Fibroblast of upper back skin (primary cell): ENCODE measurements at regions not wholly inside any gene's neighbourhood (a gene's known extent, or its start where the extent isn't known, plus 50 kb on each side); places are given as distances from the start of the nearest gene placed in this dataset.

Source experiments
- DNase-seq: peaks from one replicate; pipeline ENCODE4 v3.0.0-alpha.2; 2013

- DNase-seq: no peak
These were observed 271.9 kb upstream of the TMEM161B start for GRCh38 chr5:88540471-88541115.

- no peak for DNase-seq
These were observed 271.2 kb upstream of the TMEM161B start for GRCh38 chr5:88539693-88540365.

- no peak for DNase-seq
These were observed 270.4 kb upstream of the TMEM161B start for GRCh38 chr5:88539026-88539425.

DNA sequence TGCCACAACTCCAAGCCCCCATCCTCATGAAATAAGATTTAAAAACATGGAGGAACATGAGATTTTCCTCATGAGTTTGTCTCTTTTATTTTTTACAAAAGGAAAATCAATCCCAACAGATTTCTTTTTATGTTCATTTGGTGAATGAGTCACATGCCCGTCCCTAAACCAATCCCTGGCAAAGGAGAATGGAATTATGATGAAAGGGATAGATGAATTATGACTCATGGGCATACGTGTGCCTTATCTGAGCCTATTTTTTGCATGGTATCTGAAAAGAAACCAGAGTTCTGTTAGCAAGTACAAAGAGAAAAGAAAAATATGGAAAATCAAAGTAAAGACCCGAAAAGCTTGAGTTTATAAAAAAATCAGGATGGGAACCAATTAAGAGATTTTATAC is 267.5 kb upstream of the TMEM161B start:
- DNase-seq: no peak

- DNase-seq: no peak
These were observed 256.3 kb upstream of the TMEM161B start for GRCh38 chr5:88524941-88525340.

GRCh38 chr5:88519066-88519465 is 250.4 kb upstream of the TMEM161B start:
- no peak for DNase-seq

- DNase-seq: peak; percentile 25
These were observed 249.7 kb upstream of the TMEM161B start for GRCh38 chr5:88518131-88519016.

DNA sequence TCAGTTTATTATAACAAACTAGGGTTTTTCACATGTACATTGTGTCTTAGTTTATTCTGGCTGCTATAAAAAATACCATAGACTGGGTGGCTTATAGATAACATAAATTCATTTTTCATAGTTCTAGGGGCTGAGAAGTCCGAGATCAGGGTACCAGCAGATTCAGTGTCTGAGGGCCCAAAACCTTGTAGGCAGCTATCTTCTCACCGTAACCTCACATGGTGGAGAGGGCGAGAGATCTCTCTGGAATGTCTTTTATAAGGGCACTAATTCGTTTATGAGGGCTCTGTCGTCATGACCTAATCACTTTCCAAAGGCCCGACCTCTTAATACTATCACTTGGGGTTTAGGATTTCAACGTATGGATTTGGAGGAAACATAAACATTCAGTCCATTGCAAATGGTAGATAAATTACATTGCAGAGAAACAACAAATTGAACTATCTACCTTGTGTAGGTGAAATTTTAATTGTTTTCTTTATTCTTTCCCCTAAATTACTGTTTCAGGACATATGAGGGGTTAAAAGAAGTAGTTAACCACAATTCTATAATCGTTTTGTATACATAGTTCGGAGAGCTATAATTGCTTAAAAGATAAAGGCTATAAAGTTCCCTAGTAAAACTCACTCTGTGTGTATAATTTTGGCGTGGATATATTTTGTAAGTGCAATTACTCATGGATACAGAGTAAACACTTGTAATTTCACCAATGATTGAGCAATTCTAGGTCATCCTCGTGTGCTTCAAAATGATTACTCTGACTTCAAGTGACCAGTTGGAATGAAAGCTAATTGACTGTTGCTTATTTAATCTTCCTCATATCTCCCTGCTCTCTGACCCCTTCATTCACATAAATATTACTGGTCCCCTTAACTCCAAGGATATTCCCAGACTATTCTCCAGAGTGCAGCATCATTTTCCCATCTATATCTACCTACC is 247.5 kb upstream of the TMEM161B start:
- DNase-seq: no peak

- no peak for DNase-seq
These were observed 246.4 kb upstream of the TMEM161B start for GRCh38 chr5:88515068-88515467.

- DNase-seq: no peak
These were observed 240.8 kb upstream of the TMEM161B start for GRCh38 chr5:88509403-88509802.

DNA sequence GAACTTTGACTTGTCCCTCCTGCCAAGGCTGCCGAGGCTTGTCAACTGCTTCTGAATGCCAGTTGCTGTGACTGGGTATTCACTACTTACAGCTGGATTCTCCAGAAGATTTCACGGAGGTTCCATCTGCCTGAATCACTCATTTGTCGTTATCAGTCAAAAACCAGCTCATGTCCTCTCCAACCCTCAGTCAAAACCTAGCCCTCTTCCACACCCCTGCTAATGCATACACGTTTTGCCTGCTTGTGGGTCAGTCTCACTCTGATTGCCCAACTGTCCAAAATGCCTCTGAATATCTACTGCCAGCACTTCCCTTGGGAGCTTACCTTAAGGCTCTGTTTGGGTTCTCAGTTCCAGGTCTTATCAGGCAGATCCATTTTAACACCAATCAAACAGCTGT is 238.6 kb upstream of the TMEM161B start:
- DNase-seq: no peak

DNA sequence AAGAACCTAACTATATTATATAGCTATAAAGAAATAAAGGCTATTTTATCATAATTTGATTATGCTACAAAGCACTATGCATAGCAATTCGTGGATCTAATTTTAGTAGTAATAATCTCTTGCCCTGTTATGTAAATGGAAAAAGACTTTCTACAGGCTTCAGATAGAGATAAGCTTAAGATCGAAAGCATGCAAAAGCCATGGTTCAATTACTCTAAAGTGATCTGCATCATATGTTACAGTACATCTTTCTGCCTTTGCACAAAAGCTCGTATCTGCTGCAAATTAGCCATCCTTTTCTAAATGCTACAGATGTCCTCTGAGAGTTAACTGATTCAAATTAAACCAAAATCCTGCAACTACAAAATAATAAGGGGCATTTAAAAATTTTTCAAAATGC is 234.8 kb upstream of the TMEM161B start:
- no peak for DNase-seq

DNA sequence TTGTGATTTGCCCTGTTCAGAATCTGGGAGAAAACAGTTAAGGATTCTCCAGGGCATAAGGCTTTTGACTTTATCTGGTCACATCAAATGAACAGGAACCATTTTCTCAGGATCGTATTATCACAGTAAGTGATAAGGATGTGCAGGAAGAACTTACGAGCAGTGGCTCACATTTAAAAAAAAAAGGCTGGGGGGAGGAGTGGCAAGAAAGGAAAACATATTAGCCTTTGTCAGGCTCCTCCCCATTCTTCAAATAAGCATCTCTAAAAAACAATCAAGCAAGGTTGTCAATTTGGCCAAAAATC is 234.3 kb upstream of the TMEM161B start:
- DNase-seq: no peak

DNA sequence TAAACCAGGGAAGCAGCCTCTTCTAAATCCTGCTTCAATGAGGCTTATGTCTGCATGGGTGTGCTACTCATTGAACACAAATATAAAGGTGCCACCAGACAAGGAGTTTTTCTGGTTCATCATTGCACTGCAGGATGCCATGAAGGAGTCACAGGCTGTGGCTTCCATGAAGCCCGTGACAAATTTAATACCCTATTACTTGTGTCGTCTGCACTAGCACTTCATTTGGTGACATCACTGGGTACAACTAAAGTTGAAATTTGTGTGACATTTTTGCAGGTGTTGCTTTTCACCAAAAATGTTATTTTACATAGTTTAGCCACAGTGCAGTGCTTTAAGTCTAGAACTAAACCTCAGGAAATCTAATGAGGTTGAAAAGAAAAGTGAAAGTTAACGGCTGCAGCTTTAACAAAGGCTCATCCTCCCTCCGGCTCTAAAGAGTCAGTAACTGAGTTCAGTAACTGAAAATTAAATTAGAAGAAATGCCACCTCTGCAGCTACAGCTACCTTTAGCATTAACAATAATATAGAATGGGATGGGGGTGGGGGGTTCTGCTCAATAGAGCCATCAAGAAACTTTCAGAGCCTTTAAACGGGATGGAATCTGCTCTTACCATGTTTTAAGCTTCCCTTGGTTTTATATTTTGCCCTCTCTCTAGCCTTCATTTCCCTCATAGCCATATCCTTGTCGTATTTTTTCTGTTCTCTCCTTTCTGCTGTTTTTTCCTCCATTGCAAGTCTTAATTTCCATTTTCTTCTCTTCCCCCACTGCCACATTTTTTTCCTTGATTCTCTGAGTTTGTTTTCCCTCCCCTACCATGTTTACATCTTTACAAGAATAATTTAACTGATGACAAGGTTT is 233.8 kb upstream of the TMEM161B start:
- no peak for DNase-seq

- DNase-seq: no peak
These were observed 227.2 kb upstream of the TMEM161B start for GRCh38 chr5:88495810-88496209.

- no peak for DNase-seq
These were observed 222.2 kb upstream of the TMEM161B start for GRCh38 chr5:88490874-88491273.

DNA sequence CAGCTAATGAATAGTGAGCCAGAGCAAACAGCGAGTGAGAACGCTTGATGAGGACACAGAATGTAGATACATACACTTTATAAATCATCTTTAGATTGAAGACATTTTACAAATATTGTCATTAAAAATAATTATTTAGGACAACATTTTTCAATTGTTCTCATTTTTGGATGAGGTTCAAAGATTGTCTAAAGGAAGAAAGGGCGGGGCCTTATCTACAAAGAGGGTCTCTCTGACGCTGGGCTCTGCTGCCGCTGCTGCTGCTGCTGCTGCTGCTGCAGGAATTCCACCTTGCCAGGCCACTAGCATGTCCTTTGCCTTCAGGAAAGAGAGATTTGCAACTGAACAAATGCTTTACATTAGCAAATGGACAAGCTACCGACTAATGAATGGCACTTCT is 220.7 kb upstream of the TMEM161B start:
- no peak for DNase-seq

GRCh38 chr5:88488561-88488960 is 219.9 kb upstream of the TMEM161B start:
- no peak for DNase-seq

GRCh38 chr5:88488130-88488529 is 219.5 kb upstream of the TMEM161B start:
- DNase-seq: no peak

DNA sequence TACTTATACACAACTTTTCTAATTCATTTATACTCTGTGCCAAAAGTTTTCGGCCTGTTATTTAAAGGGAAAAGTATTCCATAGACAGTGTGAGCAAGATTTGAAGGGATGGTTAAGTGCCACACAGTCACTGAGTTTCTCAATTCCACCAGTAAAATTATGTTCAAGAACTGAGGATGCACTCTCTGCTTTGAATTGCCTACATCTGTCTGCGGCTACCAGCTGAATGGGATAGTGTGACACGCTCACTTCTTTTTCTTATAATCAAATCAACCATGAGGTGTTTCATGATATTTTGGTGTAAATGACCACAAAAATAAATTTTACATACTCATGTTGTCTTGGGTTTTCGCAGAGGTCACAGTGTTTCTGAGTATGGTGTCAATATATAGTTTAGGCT is 218.4 kb upstream of the TMEM161B start:
- no peak for DNase-seq

DNA sequence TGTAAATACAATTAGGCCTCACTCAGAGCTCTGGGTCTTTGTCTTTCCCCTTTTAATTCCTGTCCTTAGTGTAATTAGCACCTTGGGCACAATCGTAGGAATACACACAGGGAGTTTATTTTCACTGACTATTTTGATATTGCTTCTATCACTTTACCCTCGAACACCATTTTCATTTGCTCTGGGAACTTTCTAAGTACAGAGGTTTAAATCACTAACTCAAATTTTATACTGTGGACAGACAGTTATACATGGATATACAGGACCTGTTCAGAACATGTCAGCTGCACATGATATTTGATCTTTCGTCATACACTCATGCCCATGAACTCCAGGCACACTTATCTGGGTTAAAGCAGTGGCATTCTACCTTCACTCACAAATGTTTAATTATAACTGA is 217.8 kb upstream of the TMEM161B start:
- DNase-seq: no peak

GRCh38 chr5:88485531-88485930 is 216.9 kb upstream of the TMEM161B start:
- no peak for DNase-seq
